ENCODE measurements at regions not wholly inside any gene's neighbourhood (a gene's known extent, or its start where the extent isn't known, plus 50 kb on each side); places are given as distances from the start of the nearest gene placed in this dataset.
A peak's percentile ranks its signal among the peaks of the same experiment; 100 is the strongest.

DNA sequence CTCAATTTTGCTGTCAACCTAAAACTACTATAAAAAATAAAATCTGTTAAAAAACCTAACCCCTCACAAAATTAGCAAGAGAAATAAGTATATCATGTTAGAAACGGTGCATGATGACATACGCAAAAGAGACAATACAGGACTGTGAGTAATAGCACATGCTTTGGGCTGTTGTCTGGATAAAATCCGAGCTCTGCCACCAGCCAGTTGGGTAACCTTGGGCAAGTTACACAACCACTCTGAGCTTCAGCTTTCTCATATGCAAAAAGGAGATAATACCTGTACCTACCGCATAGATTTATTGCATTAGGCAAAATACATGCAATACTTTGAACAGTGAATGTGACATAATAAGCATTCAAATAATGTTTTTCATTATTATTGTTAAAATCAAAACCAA, 481.7 kb downstream of the TLE1 start:
- no peak for DNase-seq (ENCODE audit: low spot score)
- no peak for FAIRE-seq

- no peak for FAIRE-seq
These were observed 487.1 kb downstream of the TLE1 start for GRCh38 chr9:81202292-81202691.

GRCh38 chr9:81195206-81195605, 494.1 kb downstream of the TLE1 start:
- FAIRE-seq (no peak), DNase-seq (ENCODE audit: low spot score) (no peak)

More at GRCh38 chr9:81202292-81202691, 487.1 kb downstream of the TLE1 start:
- no peak for DNase-seq (ENCODE audit: low spot score)

DNA sequence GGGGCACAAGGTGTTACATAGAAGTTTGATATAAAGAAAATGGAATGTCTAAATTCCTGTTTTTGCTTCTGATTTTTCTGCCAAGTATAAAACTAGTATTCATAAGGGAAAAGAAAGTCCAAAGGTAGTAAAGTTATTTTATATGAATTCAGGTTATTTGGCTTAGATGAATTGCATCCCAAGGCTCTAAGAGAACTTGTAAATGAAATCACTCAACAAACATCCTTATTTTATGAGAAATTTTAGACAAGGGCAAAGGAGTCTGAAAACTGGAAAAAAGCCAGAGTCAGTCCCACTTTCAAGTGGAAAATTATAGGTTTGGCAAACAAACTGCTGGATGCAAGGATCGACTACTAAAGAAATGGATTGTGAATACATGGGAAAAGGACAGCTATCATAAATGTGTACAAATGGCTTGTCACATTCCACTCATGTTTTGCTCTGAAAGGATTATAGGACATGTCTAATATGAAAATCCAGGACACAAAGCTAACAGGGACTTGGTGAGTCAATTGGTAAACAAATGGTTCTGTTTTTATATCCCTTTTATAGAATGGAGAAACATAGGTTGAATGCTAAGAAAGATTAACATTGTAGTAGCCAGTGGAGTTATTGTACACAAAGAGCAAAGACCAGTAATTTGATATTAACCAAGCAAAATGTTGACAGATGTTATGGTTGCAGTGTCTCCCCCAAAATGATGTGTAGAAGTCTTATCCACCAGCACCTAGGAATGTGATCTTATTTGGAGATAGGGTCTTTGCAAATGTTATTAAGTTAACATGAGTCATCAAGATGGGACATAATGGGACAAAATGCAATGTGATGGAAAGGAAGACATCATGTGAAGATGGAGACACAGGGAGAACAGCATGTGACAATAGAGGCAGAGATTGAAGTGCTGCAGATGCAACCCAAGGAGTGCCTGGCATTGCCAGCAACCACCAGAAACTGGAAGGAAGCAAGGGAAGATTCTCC, 495.7 kb downstream of the TLE1 start:
- DNase-seq (ENCODE audit: low spot score), result no peak
- FAIRE-seq, result no peak

DNA sequence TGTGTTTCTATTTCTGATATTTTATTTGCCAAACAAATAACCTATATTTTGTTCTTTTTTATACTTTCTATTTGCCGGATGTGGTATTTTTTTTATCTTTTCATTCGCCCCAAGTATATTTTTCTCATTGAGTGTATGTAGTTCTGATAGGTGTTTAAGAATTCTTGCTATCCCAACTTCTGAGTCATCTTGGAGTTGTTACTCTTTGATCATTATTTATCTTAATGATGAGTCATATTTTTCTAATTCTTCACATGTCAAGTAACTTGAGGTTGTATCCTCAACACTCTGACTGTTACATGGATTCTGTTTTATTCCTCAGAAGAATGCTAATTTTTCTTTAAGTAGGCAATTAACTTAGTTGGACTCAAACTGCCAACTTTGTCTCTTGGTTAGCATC, 498.1 kb downstream of the TLE1 start:
- DNase-seq (ENCODE audit: low spot score) (no peak), FAIRE-seq (peak; percentile 14)

- no peak for FAIRE-seq
- no peak for DNase-seq (ENCODE audit: low spot score)
These were observed 498.7 kb downstream of the TLE1 start for GRCh38 chr9:81190659-81191058.

- DNase-seq (ENCODE audit: low spot score) (peak; percentile 19), FAIRE-seq (peak; percentile 54)
These were observed 505.6 kb downstream of the TLE1 start for GRCh38 chr9:81183761-81184160.

GRCh38 chr9:81182431-81182830, 506.9 kb downstream of the TLE1 start:
- peak; percentile 87 for DNase-seq (ENCODE audit: low spot score)
- FAIRE-seq, result peak; percentile 95

DNA sequence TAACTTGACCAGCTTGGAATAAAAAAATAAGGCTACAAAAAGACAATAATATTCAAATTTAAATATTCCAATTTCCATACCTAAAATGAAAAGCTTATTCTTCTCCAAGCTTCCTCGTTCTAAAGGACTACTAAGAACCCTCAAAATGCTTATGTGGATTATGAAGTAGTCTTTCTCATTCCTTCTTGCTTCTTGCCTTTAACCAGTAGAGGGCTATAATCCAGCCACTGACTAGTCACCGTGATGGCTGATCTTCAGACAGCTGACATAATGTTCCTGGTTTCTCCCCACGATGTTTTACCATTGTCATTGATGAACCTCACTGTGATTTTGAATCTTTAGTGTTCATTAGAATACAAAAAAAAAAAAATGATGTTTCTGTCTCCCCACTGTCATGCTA, 515.3 kb downstream of the TLE1 start:
- DNase-seq (ENCODE audit: low spot score) (no peak), FAIRE-seq (no peak)

DNA sequence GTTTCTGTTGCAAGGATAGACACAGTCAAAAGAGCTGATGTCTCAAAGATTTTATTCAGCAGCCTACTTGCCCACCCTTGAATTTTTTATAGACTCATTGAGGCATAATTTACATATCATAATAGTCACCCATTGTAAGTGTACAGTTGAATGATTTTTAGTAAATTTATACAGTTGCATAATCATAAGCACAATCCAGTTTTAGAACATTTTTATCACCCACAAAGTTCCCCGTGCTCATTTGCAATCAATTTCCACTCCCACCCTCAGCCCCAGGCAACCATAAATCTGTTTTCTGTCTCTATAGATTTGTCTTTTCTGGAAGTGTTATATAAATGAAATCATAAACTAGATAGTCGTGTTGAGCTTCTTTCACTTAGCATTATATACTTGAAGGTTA, 517.7 kb downstream of the TLE1 start:
- DNase-seq (ENCODE audit: low spot score), result no peak
- FAIRE-seq, result no peak

DNA sequence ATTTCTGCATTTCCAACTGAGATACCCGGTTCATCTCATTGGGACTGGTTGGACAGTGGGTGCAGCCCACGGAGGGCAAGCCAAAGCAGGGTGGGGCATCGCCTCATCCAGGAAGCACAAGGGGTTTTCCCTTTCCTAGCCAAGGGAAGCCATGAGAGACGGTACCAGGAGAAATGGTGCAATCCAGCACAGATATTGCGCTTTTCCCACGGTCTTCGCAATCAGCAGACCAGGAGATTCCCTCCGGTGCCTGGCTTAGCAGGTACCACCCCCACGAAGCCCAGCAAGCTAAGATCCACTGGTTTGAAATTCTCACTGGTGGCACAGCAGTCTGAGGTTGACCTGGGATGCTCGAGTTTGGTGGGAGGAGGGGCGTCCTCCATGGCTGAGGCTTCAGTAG, 527.0 kb downstream of the TLE1 start:
- no peak for DNase-seq (ENCODE audit: low spot score)
- no peak for FAIRE-seq

- no peak for DNase-seq (ENCODE audit: low spot score)
- no peak for FAIRE-seq
These were observed 533.0 kb downstream of the TLE1 start for GRCh38 chr9:81156381-81156780.

GRCh38 chr9:81150016-81150625, 539.2 kb downstream of the TLE1 start:
- no peak for FAIRE-seq
- no peak for DNase-seq (ENCODE audit: low spot score)

- DNase-seq (ENCODE audit: low spot score) (peak; percentile 69), FAIRE-seq (peak; percentile 69)
These were observed 542.5 kb downstream of the TLE1 start for GRCh38 chr9:81146684-81147337.

DNA sequence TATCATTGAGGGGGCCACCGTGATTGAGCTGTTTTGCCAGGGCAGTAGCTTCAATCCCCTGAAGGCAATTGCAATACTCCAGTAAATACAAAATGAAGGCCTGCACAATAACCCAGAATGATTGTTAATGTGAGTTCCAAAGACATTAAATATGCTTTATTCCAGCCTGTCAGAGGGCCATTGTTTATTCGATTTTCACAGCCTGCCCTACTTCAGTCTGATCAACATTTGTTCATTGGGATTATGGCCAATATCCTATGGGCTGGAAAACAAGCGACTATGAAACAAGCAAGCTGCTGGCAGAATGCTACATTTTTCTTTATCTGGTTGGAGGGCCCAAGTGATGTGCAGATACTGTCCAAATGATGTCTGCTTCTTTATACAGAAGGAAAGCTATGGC, 543.1 kb downstream of the TLE1 start:
- no peak for FAIRE-seq
- no peak for DNase-seq (ENCODE audit: low spot score)

DNA sequence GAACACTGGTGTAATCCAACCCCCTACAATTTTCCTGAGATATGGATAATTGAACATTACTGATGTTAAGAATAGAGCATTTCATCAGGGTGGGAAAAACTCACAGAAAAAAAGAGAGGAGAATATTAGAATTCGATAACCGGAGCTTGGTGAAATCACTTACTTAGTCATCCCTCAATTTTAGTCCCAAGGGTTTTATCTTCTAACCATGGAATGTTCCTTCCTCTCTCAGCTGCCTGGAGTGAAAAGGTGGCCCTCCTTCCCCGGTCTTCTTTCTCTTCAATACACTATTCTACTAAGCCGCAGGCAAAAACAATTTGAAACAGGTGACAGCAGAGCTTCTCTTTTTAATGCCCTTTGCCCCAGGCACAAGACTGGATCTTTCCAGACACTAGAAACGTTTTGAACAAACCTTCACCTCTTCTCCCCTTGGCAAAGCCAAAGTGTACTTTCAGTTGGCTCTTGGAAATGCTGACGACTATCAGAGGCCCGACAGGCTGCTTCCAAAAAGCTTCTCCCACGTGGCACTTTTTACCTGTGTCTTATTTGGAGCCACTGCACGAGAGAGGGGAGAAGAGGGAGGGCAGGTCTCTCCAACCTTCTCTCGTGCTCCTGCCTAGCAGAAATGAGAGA, 543.9 kb downstream of the TLE1 start:
- no peak for FAIRE-seq
- no peak for DNase-seq (ENCODE audit: low spot score)

GRCh38 chr9:81141961-81142360, 547.4 kb downstream of the TLE1 start:
- no peak for FAIRE-seq
- DNase-seq (ENCODE audit: low spot score), result no peak

GRCh38 chr9:81137976-81138568, 551.3 kb downstream of the TLE1 start:
- FAIRE-seq (no peak), DNase-seq (ENCODE audit: low spot score) (no peak)

GRCh38 chr9:81132796-81133195, 556.6 kb downstream of the TLE1 start:
- FAIRE-seq (no peak), DNase-seq (ENCODE audit: low spot score) (peak; percentile 34)

- DNase-seq (ENCODE audit: low spot score), result peak; percentile 72
- peak; percentile 53 for FAIRE-seq
These were observed 557.0 kb downstream of the TLE1 start for GRCh38 chr9:81132318-81132717.

DNA sequence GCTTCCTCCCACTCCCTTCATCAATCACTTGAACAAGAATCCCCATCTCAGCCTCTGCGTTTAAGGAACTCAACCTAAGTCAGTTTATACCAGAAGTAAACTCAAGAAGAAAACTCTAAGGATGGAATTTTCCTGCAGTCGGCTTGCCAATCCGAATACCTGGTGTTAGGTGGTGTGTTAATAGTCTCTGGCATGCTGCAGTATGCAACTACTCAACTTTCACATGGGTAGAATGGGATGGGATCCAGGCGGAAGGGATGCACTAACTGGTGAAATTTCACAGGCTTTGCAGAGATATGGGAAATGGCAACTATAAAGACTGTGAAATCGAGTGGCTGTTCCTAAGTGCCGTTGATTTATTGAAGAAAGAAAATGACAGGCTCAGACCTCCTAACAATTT, 560.6 kb downstream of the TLE1 start:
- no peak for FAIRE-seq
- DNase-seq (ENCODE audit: low spot score), result no peak

Data from RCC 7860 (cell line).